HG03159 (cell line): ENCODE measurements at regions not wholly inside any gene's neighbourhood (a gene's known extent, or its start where the extent isn't known, plus 50 kb on each side); places are given as distances from the start of the nearest gene placed in this dataset.

Source experiments
- ATAC-seq: cut with Tn5 transposase; IDR thresholded peaks from one replicate; pipeline ENCODE4 v1.9.1; 2021; ENCODE audit warnings: mild to moderate bottlenecking, moderate library complexity; ENCODE audit not compliant: unreplicated experiment

- ATAC-seq, result no peak
Observed at GRCh38 chr7:131011976-131012375, 278.0 kb upstream of the KLF14 start.

GRCh38 chr7:131012477-131013031 lies 278.5 kb upstream of the KLF14 start:
- no peak for ATAC-seq

GRCh38 chr7:131013716-131014115 lies 279.7 kb upstream of the KLF14 start:
- ATAC-seq, result no peak

- ATAC-seq, result no peak
Observed at GRCh38 chr7:131014906-131015656, 281.1 kb upstream of the KLF14 start.

- ATAC-seq, result no peak
Observed at GRCh38 chr7:131015657-131015958, 281.6 kb upstream of the KLF14 start.

GRCh38 chr7:131016230-131016629 lies 282.2 kb upstream of the KLF14 start:
- ATAC-seq, result no peak

- no peak for ATAC-seq
Observed at GRCh38 chr7:131019351-131019750, 285.3 kb upstream of the KLF14 start.

- peak; percentile 39 for ATAC-seq
Observed at GRCh38 chr7:131020759-131021261, 286.8 kb upstream of the KLF14 start.

GRCh38 chr7:131021460-131021859 lies 287.5 kb upstream of the KLF14 start:
- peak; percentile 33 for ATAC-seq

- no peak for ATAC-seq
Observed at GRCh38 chr7:131021902-131022301, 287.9 kb upstream of the KLF14 start.

- ATAC-seq, result peak; percentile 43
Observed at GRCh38 chr7:131026297-131027000, 292.4 kb upstream of the KLF14 start.

- no peak for ATAC-seq
Observed at GRCh38 chr7:131027287-131027773, 293.3 kb upstream of the KLF14 start.

GRCh38 chr7:131028295-131028694 lies 294.3 kb upstream of the KLF14 start:
- ATAC-seq, result no peak

- ATAC-seq, result no peak
Observed at GRCh38 chr7:131029002-131029401, 295.0 kb upstream of the KLF14 start.

- peak; percentile 69 for ATAC-seq
Observed at GRCh38 chr7:131031099-131031868, 296.4 kb upstream of the MKLN1 start.

GRCh38 chr7:131032786-131033185 lies 294.9 kb upstream of the MKLN1 start:
- no peak for ATAC-seq

GRCh38 chr7:131034166-131034881 lies 293.4 kb upstream of the MKLN1 start:
- no peak for ATAC-seq

GRCh38 chr7:131035088-131035770 lies 292.4 kb upstream of the MKLN1 start:
- ATAC-seq, result no peak

- ATAC-seq, result no peak
Observed at GRCh38 chr7:131038153-131038552, 289.5 kb upstream of the MKLN1 start.

GRCh38 chr7:131039355-131039762 lies 288.3 kb upstream of the MKLN1 start:
- ATAC-seq, result no peak
